ENCODE measurements at regions not wholly inside any gene's neighbourhood (a gene's known extent, or its start where the extent isn't known, plus 50 kb on each side); places are given as distances from the start of the nearest gene placed in this dataset.
A peak's percentile ranks its signal among the peaks of the same experiment; 100 is the strongest.

DNA sequence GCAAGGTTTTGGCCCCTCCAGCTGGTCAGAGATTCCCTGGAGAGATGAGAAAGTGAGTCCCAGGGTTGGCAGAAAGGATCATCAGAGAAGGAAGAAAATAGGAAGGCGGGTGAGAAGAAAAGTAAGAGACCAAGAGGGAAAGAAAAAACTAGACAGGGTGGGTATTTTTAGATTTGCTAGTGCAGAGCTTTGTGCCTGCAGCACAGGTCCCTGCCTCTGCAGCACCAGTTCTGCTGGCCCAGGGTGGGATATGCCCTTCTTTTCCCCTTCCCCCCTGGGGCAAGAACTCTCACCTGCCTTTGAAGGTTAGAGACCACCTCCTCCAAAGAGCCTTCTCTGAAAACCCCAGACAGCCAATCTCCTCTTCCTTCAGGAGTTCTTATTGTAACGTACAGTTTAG lies 90.3 kb upstream of the EGFLAM start:
- WGBS, 5 donors, result 46 to 72% (median 59%) methylated on average over 2 of the region's 2 CpGs
- no peak overlapping the region for H3K4me3 ChIP-seq
- H3K27me3 ChIP-seq, result peaks cover 0 to 7% (median 0%) of the 10 kb centered on the region in 3 donors
- H3K9me3 ChIP-seq, result no peaks in the 10 kb centered on the region
- TF ChIP-seq POLR2AphosphoS5 (IDR thresholded peaks at IDR 0.05) (no peak), EP300 (IDR thresholded peaks at IDR 0.05) (no peak), POLR2A (IDR thresholded peaks at IDR 0.05) (no peak)
- TF ChIP-seq, protein P1, sequence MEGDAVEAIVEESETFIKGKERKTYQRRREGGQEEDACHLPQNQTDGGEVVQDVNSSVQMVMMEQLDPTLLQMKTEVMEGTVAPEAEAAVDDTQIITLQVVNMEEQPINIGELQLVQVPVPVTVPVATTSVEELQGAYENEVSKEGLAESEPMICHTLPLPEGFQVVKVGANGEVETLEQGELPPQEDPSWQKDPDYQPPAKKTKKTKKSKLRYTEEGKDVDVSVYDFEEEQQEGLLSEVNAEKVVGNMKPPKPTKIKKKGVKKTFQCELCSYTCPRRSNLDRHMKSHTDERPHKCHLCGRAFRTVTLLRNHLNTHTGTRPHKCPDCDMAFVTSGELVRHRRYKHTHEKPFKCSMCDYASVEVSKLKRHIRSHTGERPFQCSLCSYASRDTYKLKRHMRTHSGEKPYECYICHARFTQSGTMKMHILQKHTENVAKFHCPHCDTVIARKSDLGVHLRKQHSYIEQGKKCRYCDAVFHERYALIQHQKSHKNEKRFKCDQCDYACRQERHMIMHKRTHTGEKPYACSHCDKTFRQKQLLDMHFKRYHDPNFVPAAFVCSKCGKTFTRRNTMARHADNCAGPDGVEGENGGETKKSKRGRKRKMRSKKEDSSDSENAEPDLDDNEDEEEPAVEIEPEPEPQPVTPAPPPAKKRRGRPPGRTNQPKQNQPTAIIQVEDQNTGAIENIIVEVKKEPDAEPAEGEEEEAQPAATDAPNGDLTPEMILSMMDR (IDR thresholded peaks at IDR 0.05), result no peak
- H3K27ac ChIP-seq, result no peak overlapping the region
- H3K4me1 ChIP-seq, result no peaks in the 10 kb centered on the region
- DNase-seq, result no peak
- intact Hi-C loops (cut with DNase I; ENCODE audit: low total_unique reads), result no loop called here
- H3K36me3 ChIP-seq, result no peaks in the 10 kb centered on the region

DNA sequence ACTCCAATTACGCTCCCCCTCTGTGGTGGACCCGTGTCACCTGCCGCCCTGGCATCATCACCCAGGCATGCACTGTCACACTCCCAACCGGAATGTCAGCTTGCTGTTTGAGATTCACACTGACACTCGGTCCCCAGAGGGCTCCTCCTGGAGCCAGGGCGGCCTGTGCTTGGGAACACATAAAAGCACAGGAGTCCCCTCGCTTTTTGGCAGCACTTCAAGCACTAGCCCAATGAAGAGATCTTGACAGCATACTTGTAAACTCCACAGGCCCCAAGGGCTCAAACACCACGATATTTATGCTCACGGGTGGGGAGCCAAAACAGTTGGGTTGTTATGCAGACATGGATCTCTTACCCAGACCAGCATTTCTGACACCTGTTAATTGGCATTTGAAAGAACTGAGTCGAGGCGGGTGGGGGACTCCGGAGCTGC lies 90.8 kb upstream of the EGFLAM start:
- WGBS, 5 donors, result 43 to 57% (median 45%) methylated on average over 9 to 12 of the region's 12 CpGs
- H3K36me3 ChIP-seq, result no peaks in the 10 kb centered on the region
- TF ChIP-seq POLR2AphosphoS5 (IDR thresholded peaks at IDR 0.05) (no peak), EP300 (IDR thresholded peaks at IDR 0.05) (no peak), POLR2A (IDR thresholded peaks at IDR 0.05) (no peak)
- TF ChIP-seq, protein P1 (IDR thresholded peaks at IDR 0.05), result no peak
- H3K4me1 ChIP-seq, result no peaks in the 10 kb centered on the region
- intact Hi-C loops (cut with DNase I; ENCODE audit: low total_unique reads), result no loop called here
- peaks cover 0 to 7% (median 0%) of the 10 kb centered on the region in 3 donors for H3K27me3 ChIP-seq
- no peak overlapping the region for H3K4me3 ChIP-seq
- no peak overlapping the region for H3K27ac ChIP-seq
- DNase-seq, result peak in 1 of 2 donors; percentile 5
- no peaks in the 10 kb centered on the region for H3K9me3 ChIP-seq

DNA sequence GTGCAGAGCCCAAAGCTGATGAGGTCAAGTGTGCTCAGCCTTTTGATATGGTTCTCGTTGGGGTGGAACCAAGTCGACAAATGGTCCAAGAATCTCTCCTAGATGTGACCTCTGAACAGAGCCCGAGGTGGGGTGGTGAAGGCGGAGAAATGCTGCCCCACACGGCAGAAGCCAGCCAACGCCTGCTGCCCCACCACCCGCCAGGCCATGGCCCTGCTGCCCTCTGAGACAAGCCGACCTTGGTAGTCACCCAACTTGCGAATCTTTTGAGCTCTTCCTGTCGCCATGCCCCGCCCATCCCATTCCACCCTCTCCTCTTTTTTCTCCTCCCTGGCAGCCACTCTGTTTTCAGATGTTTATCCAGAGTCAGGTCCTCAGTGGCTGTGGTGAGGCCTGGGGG lies 91.5 kb upstream of the EGFLAM start:
- TF ChIP-seq EP300 (IDR thresholded peaks at IDR 0.05) (no peak), POLR2A (IDR thresholded peaks at IDR 0.05) (no peak), POLR2AphosphoS5 (IDR thresholded peaks at IDR 0.05) (no peak)
- TF ChIP-seq, protein P1 (IDR thresholded peaks at IDR 0.05), result no peak
- Histone ChIP-seq H3K36me3 (no peaks in the 10 kb centered on the region), H3K4me3 (no peak overlapping the region), H3K9me3 (no peaks in the 10 kb centered on the region), H3K4me1 (no peaks in the 10 kb centered on the region), H3K27me3 (peaks cover 0 to 7% (median 0%) of the 10 kb centered on the region in 3 donors), H3K27ac (no peak overlapping the region)
- 78 to 90% (median 86%) methylated on average over 11 of the region's 11 CpGs for WGBS, 5 donors
- DNase-seq, result no peak
- intact Hi-C loops (cut with DNase I; ENCODE audit: low total_unique reads), result no loop called here

DNA sequence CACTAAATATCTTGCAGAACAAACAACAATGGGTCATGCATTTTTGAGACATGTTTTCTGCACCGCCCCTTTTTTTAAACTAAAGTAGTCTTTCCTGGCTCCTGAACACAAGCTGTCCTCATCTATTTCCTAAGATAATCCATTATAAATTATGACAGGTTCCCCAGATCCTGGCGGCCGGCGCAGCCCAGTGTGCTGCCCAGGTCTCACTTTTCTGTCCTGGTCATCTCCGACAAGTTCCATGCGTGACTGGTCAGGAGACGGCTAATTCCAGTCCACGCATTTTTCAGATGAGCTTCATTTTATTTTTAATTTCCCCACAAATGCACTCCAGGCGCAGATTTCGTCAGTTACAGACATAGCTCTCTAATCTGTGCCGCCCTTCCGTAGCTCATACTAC lies 92.9 kb upstream of the EGFLAM start:
- TF ChIP-seq, protein P1 (IDR thresholded peaks at IDR 0.05), result no peak
- no peak for TF ChIP-seq EP300 (IDR thresholded peaks at IDR 0.05)
- TF ChIP-seq POLR2AphosphoS5 (IDR thresholded peaks at IDR 0.05), result no peak
- TF ChIP-seq POLR2A (IDR thresholded peaks at IDR 0.05), result no peak
- intact Hi-C loops (cut with DNase I; ENCODE audit: low total_unique reads), result no loop called here
- 90 to 95% (median 93%) methylated on average over 12 of the region's 12 CpGs for WGBS, 5 donors
- DNase-seq, result no peak
- no peak overlapping the region for H3K27ac ChIP-seq
- no peaks in the 10 kb centered on the region for H3K9me3 ChIP-seq
- H3K4me3 ChIP-seq, result no peak overlapping the region
- no peaks in the 10 kb centered on the region for H3K4me1 ChIP-seq
- peaks cover 0 to 7% (median 0%) of the 10 kb centered on the region in 3 donors for H3K27me3 ChIP-seq
- no peaks in the 10 kb centered on the region for H3K36me3 ChIP-seq
